ENCODE measurements at regions not wholly inside any gene's neighbourhood (a gene's known extent, or its start where the extent isn't known, plus 50 kb on each side); places are given as distances from the start of the nearest gene placed in this dataset.

DNA sequence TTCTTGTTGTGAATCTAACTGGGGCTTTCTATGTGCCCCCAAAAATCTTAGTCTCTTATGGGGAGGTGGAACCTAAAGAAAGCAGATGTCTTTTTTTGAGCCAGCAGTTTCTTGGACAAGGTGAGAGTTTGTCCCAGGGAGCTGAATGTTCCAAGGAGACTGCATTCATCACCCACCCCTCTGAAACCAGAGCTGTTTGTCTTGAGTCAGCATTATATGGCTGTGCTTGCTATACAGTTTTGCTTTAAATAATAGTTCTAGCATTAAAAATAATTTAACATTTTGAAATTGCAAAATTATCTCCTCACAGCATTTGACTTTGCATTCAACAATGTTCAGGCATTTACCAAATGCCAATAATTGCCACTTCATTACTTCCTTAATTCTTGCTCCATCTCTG lies 813.3 kb downstream of the BCL11B start:
- DNase-seq, result no peak

DNA sequence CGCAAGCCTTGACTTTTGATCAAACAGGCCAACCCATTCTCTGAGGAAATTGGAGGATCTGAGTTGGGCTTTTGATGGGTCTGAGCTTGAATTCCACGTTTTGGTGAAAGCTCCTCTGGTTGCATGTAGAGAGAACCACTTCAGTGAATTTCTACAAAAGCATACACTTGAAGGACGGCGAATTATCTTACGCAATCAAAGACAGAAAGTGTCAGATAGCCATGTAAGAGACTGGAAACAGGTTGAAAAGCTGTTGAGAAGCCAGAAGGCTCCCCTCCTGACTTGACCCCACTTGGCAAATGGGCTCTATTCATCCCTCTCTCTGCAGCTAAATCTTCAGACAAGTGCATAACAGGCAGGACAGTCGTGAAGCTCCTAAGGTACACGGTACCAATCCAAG lies 809.1 kb downstream of the BCL11B start:
- DNase-seq, result no peak

DNA sequence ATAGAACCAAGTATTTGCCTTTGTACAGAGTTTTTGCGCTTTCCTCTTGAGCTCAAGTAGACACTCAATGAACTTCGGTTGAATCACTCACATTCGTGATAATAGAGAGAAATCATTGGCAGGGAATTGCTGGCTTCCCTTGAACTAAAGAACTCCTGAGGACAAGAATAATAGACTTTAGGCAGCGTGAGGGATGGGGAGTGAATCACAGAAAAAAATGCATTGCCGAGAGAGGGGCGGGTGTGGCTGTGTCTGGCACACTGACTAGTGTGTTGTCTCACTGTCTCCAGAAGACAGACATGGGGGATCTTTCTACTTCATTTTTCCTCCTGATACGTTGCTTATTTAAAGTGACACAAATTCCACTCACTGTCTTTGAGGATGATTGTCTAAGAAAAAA lies 805.2 kb downstream of the BCL11B start:
- no peak for DNase-seq

DNA sequence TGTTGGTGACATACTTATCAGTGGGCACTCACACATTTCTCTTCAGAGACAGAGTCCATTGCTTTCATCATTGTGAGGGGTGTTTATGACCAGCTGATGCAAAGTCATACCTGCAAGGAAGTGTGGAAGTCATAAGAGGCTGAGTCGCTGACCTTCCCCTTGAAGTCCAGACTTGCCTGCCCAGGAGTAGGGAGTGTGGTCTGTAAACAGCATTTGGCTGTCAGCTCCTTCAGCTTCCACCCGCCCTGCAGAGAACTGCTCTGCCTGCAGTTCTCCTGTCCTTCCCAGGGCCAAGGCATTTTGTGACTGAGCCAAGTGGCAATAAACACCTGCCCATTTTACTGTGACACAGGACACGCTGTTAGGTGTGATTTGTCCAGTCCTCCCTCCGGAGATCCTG lies 801.3 kb downstream of the BCL11B start:
- no peak for DNase-seq

DNA sequence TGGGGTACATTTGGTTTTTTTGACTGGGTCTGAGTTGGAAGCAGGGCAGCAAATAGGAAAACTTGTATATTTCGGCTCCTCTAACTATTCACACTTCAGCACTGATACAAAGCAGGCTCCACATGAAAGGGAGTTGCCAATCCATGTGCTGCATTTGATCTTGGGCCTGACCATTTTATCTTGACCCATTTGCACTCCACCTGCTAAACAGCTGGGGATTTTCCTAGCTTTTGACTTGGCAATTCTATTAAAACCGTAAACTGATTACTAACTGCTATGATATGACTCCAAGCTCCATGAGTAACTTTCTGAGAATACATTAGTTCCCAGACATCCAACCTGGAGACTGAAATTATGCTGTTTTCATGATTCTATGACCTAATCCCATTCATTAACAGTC lies 797.1 kb downstream of the BCL11B start:
- DNase-seq, result no peak

DNA sequence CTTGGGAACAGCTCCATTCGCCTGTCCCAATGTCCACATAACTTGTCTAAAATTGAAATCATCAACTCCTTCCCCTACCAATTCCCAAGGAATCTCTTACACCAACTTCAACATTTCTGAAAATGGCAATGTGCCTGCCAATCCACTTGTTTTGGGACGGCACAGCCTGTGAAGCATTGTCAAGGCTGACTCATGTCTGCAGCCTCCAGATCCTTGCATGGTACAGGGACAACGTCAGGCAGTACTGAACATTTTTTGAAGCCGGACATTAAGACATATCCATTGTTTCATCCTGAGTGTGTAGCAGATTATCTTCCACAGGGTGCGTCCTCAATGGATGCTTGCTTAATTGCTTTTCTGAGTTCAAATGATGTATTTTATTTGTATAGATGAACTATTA lies 794.1 kb downstream of the BCL11B start:
- no peak for DNase-seq

DNA sequence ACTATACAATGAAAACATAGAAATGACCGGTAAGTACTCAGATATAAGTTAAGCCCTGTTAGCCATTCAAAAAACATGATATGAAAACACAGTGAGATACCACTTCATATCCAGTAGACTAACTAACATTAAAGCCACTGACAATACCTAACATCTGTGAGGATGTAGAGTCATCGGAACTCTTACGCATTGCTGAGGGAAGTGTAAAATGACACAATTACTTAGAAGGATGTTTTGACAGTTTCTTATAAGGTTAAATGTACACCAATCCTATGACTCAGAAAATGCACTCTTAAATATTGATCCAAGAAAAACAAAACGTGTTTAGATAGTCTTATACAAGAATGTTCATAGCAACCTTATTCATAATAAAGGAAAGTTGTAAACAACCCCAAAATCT lies 782.9 kb downstream of the BCL11B start:
- no peak for DNase-seq

DNA sequence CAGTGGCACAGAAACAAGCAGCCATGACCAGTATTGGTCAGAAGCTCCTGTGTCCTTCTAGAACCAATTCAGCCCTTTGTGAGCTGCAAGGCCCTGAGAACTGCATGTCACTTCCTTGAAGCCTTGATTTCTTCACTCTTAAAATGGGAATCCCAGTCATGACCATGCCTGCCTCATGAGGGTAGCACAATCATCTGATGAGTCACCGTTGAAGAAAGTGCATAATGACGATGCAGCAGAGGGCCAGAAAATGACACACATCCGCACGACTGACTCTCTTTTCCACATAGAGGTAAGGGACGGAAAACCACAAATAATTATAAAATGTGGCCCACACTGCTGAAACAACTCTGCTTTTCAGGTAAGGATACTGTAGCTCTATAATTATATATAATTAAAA lies 777.4 kb downstream of the BCL11B start:
- DNase-seq, result no peak

DNA sequence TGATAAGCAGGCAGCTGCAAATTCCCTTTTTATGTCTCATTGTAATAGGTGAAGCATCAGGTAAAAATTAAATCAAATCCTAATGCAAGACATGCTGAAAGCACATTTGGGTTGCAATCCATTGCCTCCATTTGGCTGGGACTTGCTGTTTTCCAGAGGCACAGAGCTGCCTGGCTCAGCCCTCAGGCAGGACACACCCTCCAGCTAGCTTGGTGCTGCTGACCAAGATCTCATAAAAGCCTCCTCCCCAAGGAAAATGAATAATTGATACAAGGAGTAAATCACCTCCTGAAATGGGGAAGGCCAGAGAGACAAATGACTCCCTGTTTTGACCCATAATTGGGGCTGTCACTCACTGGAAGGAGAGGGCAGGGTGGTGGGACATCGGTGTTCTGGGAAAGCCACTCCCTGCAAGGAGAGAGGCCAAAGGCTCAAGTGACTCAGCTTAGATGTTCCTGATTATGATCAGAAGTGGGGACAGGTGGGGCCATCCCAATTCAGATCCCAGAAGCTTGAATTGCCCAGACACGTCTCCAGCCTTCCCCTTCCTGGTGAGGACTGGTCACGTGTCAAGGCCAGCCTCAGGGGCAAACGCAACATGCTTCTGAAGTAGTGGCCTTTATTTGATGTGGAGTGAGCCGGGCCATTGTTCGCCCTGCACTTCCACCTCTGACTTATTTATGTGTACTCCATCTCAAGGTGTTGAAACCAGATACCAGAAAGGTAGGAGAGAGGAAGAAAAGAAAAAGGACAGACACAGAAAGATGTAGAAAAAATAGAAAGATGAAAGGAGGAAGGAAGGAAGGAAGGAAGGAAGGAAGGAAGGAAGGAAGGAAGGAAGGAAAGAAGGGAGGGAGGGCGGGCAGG lies 773.7 kb downstream of the BCL11B start:
- DNase-seq, result no peak

DNA sequence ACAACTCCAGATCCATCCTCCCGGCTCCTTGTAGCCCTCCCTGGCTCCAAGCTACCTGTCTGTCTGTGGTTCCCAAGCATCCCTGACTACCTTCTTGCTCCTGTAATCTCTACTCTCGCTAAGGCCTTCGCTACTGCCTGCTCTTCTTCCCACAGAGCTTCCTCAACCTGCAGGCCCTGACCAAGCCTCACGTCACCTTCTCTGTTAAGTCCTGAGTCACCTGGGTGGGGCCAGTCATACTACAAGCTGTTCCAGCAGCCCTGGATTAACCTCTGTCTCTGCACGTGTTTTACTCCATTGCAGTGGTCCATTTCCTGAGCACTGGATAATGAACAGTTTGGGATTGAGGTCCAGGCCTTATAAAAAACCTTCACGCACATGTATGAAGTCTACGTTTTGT lies 770.7 kb downstream of the BCL11B start:
- no peak for DNase-seq

DNA sequence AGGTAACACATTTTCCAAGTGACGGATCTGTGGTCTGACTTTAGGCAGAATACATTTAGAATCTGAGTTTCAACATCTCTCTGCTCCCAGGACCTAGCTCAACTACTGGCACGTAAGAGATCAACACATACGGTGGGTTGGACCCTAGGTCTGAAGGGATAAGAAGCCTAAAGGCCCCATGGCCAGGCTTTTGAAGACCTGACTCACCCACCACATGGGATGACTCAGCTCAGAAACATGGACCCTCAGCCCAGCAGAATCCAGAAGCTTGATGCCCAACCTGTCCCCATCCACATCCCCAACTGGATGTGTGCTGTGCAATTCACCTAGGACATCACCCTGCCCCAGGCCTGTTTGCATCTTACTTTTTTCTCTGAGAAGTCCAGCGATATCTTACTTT lies 770.2 kb downstream of the BCL11B start:
- DNase-seq, result no peak

DNA sequence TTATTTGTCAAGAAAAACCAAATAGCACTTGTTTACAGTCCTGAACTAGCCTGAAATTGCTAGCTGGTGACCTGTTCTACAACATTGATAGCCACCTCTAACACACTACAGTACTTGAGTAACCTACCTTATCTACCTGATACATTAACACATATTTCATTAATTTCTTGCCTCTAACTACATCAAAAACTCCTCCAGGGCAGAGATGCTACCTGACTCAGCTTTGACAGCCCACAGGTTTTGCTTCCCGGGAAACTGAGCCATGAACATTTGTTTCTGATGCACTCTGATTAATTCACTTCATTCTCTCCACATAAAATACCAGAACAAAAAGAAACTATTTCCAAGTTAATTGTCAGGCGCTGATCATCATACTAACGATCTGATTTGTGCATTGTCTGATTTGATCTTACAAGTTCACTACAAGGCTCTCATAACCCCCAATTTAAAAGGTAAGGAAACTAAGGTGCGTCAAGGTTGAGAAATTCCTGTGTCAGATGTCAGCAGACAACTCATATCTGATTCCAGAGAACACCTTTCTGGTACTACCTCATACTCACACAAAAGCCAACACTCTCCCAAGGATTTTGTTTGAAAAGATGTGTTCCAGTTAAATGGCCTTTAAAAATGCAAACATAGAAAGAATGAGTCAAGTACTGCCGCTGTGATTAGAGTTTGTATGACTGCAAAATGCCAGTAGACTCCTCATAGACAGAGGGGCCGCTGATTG lies 768.7 kb downstream of the BCL11B start:
- DNase-seq, result no peak

DNA sequence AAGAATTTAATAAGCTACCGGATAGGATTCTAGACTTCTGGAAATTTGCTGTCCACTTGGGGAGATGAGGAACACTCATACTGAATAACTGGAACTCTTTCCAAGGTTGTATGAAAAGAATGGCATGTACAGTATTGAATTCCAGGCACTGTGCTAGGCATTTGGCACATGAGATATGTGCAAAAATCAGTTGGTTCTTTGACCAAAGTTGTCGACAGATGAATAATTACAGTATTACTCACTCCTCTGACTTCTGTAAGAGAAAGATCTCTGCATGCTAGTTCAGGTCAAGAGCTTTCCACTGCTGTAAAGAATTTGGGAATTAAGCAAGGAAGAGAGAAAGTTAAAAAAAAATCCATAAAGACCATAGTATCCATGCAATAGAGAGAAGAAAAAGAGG lies 764.7 kb downstream of the BCL11B start:
- DNase-seq, result no peak

DNA sequence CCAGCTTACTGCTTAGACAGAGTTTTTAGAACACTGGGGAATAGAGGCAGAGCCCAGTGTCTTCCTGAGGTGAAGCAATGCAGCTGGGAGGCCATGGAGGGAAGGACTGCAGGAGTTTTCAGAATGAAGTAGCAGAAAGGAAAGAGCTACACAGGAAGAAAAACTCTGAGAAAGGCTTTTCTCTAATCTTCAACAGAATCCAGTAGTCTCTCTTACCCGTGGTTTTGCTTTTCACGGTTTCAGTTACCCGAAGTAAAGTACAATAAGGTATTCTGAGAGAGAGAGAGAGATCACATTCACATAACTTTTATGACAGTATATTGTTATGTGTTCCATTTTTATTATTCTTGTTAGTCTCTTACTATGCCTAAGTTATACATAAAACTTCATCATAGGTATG lies 761.6 kb downstream of the BCL11B start:
- no peak for DNase-seq

DNA sequence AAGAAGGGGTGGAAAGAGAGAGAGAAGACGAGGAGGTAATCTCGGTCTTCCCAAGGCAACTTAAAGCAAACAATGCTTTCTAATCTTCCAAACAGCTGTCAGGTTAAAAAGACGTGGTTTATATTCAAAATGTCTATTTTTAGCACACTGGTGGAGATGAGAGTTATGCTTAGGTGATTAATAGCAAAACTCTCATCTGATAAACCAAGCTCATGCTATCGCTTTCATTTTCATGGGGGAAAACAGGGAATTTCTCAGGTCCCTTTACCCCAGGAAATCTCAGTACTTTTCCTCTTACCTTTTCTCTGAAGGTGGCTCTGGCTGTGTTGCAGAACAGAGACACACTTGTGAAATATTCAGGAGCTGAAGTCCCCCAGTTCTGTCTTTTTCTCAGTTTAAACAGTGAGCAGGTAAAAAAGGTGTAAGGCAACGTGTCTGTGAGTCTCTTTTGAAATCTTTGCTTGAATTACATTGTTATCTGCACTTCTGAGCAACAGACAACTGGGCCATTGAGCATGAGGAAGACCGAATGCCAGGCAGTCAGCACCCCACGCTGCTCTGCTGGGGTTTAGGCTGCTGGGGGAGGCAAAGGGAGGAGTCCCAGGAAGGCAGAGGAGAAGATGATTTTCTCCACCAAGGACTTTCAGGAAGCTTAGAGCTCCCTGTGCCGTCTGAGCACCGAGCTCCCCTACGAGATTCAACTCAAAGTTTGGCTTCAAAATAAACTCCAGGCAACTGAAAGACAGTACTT lies 759.3 kb downstream of the BCL11B start:
- no peak for DNase-seq

DNA sequence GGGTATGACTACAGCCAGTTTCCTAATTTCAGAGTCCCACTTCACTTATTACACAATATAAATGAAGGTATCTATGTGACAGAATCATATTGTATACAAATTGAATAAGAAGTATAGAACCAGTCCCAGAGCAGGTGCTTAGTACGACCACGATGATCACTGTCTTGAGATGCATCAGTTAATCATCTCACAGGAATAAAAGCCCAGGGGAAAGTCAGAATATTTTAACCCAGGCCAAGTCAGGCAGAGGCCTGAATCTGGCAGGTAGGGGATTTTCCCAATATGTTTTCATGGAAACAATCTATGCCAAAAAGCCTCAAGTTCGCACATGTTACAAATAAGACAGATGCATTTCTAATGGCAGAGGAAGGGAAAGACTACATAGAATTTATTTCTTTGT lies 758.4 kb downstream of the BCL11B start:
- no peak for DNase-seq

DNA sequence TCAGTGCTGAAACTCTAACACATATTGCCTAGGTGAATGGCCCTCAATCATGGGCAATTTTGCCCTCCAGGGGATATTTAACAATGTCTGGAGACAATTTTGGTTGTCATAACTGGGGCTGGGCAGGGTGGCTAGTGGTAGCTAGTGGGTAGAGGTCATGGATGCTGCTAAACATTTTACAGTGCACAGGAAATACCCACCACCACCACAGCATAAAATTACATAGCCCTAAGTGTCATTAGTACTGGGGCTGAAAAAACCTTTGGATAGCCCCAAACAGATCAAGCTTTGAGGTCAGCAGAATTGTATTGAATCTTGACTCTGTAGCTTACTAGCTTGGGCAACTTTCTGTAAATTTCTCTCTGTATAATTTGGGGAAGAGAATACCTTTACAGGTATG lies 758.0 kb downstream of the BCL11B start:
- DNase-seq, result no peak

DNA sequence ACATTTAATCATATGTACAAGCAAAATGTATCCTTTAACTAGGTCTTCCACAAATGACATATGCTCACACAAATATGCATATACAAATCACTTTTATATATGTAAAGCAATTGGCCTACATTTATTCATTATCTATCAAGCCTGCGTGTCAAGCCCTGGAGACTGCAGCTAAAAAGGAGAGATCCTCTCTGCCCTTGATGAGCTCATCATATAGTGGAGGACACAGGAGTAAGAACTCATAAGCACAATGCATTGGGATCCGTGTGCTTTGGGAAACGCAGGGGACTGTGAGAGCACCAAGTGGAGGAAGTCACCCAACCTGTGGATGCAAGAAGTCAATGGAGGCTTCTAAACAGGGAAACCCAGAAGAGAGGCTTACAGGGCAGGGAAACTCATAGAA lies 735.7 kb downstream of the BCL11B start:
- DNase-seq, result no peak

DNA sequence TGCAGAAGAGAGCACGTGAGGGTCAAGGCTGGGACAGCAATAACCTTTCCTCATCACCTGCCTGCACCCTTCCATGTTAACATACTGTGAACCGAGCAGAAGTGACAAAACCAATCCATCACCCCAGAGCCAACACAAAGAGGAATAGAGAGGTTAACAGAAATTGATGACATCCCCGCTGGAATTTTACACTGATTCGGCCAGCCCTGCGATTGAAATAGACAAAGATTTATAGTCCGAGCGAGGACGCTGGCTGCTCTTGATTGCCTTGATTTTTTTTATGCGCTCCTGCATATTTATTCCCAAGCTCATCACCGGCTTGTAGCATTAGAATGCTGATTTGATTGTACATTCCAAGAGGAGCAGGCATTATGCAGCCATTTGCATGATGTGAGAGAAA lies 729.7 kb downstream of the BCL11B start:
- no peak for DNase-seq

DNA sequence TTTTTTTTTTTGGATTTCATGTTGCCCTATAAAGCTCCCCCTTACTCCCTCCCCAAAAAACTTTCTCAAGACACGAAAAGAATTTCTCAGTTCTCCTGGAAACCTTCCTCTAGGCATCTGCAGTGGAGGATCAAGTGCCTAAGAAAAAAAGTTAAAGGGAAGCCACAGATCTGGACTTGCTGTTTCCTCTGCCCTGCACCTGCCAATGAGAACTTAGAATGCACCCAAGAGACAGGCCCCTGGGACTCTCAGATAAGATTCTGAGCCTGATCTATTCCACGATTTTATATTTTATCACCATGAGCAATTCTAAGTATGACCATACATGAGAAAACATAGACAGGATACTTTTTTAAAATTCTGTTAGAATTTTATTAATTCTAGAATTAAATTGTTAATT lies 728.9 kb downstream of the BCL11B start:
- no peak for DNase-seq

DNA sequence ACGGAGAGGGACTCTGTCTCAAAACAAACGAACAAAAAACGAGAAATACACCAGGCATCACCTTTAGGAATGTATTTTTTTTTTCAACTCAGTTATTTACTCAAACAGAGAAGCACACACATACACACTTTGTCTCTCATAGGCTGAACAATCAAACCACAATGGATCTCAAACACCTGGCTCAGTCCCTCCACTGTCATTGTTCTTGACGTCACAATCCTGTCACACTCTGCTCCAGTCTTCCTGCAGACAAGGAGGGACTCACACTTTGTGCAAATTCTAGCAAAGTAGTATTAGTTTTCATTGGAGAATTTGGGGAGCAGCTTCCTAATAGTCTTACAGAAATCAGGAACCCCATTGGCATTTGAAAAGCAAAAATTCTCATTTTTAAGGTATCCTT lies 727.8 kb downstream of the BCL11B start:
- no peak for DNase-seq

DNA sequence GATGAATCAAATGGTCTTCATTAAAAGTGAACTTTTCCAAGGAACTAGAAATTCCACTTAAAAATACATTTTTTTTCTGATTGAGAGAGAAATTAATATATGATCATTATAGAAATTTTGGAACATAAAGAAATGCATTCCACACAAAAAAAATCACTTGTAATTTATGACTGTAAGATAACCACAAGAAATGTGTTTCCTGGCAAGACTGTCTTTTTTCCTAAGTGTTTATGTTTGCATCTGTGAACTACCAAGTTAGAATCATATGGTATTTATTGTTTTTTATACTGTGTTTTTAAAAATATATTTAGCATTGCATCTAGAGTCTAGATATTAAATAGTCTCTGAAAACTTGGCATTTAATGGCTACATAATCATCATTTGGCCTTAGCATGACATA lies 726.8 kb downstream of the BCL11B start:
- DNase-seq, result no peak

DNA sequence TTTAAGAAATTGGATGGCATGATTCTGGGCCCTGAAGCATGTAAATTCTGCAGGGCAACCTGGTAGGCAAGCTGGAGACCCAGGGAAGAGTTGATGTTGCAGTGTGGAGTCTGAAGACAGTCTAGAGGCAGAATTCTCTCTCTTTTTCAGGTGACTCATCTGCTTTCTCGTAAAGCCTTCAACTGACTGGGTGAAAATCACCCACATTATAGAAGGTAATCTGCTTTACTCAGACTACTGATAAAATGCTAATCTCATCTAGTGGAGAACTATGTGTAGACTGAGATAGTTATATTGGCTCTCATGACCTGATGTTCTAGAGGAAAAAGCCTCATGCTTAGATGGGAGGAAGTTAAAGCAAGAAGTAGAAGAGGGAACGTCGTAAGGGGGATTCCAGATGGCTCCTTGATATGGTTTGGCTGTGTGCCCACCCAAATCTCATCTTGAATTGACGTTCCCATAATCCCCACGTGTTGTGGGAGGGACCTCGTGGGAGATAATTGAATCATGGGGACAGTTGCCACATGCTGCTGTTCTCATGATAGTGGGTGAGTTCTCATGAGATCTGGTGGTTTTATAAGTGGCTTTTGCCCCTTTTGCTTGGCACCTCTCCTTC lies 723.8 kb downstream of the BCL11B start:
- DNase-seq, result no peak

Measured in RPMI8226 (cell line).